Left ventricle myocardium inferior (tissue), 1 donor: ENCODE measurements at regions not wholly inside any gene's neighbourhood (a gene's known extent, or its start where the extent isn't known, plus 50 kb on each side); places are given as distances from the start of the nearest gene placed in this dataset.
"Not testable (repeated sequence)": the region's sequence is repeated elsewhere in the genome, so short reads cannot be mapped to it uniquely, and the experiment has no call there.

Experiments used
- DNase-seq: peaks from one replicate; pipeline ENCODE4 v3.0.0-alpha.2; 2020
- H3K27ac ChIP-seq: fragments of 200-600 bp; replicated peaks from 2 replicates; pipeline ENCODE4 v1.8.0; 2021
- H3K27me3 ChIP-seq: fragments of 200-600 bp; 2 replicates; pipeline ENCODE4 v1.8.0; 2021; ENCODE audit warnings: low read depth
- H3K36me3 ChIP-seq: fragments of 200-600 bp; 2 replicates; pipeline ENCODE4 v1.8.0; 2021
- H3K4me1 ChIP-seq: fragments of 200-600 bp; 2 replicates; pipeline ENCODE4 v1.8.0; 2021
- H3K4me3 ChIP-seq: fragments of 200-600 bp; 2 replicates; pipeline ENCODE4 v1.8.0; 2021; ENCODE audit warnings: mild to moderate bottlenecking, moderate library complexity
- H3K9me3 ChIP-seq: fragments of 200-600 bp; replicated peaks from 2 replicates; pipeline ENCODE4 v1.8.0; 2021
- intact Hi-C: fragments of 100-400 bp; cut with micrococcal nuclease; formaldehyde crosslinking; loops from one replicate; pipeline ENCODE4 v1.11.0; 2022
- TF ChIP-seq, protein P1 (sequence below): fragments of 200-600 bp; IDR thresholded peaks from 2 replicates; pipeline ENCODE4 v1.8.0; 2021; ENCODE audit warnings: antibody characterized with exemption, mild to moderate bottlenecking, borderline replicate concordance
- donor health status: DM: no; HTN: yes; CAD: no; lungs with severe emphysema.

DNA sequence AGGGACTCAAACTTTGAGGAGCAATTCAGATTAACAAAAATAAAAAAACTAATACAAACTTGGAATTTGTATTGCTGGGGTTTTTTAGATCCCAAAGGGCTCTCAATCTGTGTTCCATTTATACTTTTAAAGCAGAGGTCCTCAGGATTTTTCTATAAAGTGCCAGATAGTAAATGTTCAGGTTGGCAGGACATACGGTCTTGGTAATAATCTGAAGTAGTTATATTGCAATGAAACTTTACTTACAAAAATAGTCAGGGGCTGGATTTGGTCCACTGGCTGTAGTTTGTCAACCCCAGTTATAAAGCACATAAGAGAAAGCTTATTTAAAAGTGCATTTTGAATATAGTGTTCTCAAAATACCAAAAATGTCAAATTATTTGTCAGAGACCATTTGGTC lies 164.1 kb upstream of the CTSO start:
- TF ChIP-seq, protein P1, sequence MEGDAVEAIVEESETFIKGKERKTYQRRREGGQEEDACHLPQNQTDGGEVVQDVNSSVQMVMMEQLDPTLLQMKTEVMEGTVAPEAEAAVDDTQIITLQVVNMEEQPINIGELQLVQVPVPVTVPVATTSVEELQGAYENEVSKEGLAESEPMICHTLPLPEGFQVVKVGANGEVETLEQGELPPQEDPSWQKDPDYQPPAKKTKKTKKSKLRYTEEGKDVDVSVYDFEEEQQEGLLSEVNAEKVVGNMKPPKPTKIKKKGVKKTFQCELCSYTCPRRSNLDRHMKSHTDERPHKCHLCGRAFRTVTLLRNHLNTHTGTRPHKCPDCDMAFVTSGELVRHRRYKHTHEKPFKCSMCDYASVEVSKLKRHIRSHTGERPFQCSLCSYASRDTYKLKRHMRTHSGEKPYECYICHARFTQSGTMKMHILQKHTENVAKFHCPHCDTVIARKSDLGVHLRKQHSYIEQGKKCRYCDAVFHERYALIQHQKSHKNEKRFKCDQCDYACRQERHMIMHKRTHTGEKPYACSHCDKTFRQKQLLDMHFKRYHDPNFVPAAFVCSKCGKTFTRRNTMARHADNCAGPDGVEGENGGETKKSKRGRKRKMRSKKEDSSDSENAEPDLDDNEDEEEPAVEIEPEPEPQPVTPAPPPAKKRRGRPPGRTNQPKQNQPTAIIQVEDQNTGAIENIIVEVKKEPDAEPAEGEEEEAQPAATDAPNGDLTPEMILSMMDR = no peak

GRCh38 chr4:156116991-156117390 lies 163.3 kb upstream of the CTSO start:
- intact Hi-C loops = no loop called here
- TF ChIP-seq, protein P1 = no peak
- H3K9me3 ChIP-seq = no peaks in the 10 kb centered on the region
- no peaks in the 10 kb centered on the region for H3K4me1 ChIP-seq
- H3K27ac ChIP-seq = no peak overlapping the region
- H3K36me3 ChIP-seq = no peaks in the 10 kb centered on the region
- no peak overlapping the region for H3K4me3 ChIP-seq
- DNase-seq = no peak
- no peaks in the 10 kb centered on the region for H3K27me3 ChIP-seq

More for the DNA sequence above, 164.1 kb upstream of the CTSO start:
- no peak overlapping the region for H3K27ac ChIP-seq
- no peaks in the 10 kb centered on the region for H3K9me3 ChIP-seq
- intact Hi-C loops = no loop called here
- H3K4me1 ChIP-seq = no peaks in the 10 kb centered on the region
- DNase-seq = no peak
- no peaks in the 10 kb centered on the region for H3K27me3 ChIP-seq
- H3K36me3 ChIP-seq = no peaks in the 10 kb centered on the region
- H3K4me3 ChIP-seq = no peak overlapping the region

DNA sequence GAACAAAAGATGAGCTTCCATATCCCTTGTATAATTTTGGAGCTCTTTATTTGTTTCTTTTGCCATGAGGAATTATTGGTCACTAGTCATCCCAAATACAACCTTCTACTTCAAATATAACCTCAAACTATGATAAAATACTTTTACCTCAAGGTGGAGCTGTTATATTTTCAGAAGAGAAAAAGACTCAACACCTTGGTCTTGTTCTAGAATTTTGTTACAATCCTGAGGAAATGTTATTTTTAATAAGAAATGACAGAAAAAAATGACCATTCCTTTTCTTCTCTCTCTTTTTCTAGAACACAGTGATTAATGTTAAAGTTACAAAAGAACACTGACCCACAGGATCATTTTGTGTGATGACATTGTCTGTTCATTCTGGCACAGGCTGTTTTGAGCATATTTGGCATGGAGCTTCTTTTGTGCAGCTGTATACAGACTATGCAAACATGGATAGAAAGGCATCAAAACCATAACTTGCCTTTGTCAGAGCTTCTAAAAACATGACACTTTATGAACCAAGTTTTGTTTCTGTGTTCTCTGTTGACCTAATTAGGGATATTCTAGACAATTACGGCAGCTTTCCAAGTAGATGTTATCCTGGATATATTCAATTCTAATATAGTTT lies 159.6 kb upstream of the CTSO start:
- no peak overlapping the region for H3K4me3 ChIP-seq
- no peak overlapping the region for H3K27ac ChIP-seq
- H3K9me3 ChIP-seq = no peaks in the 10 kb centered on the region
- intact Hi-C loops = no loop called here
- H3K27me3 ChIP-seq = no peaks in the 10 kb centered on the region
- H3K36me3 ChIP-seq = no peaks in the 10 kb centered on the region
- H3K4me1 ChIP-seq = no peaks in the 10 kb centered on the region
- DNase-seq = no peak
- TF ChIP-seq, protein P1 = peak; percentile 16

- Histone ChIP-seq H3K4me1 (no peaks in the 10 kb centered on the region), H3K27me3 (no peaks in the 10 kb centered on the region), H3K36me3 (no peaks in the 10 kb centered on the region), H3K4me3 (no peak overlapping the region), H3K27ac (no peak overlapping the region), H3K9me3 (no peaks in the 10 kb centered on the region)
- DNase-seq = no peak
- TF ChIP-seq, protein P1 = no peak
- intact Hi-C loops = no loop called here
Observed at GRCh38 chr4:156111686-156112085, 158.0 kb upstream of the CTSO start.

DNA sequence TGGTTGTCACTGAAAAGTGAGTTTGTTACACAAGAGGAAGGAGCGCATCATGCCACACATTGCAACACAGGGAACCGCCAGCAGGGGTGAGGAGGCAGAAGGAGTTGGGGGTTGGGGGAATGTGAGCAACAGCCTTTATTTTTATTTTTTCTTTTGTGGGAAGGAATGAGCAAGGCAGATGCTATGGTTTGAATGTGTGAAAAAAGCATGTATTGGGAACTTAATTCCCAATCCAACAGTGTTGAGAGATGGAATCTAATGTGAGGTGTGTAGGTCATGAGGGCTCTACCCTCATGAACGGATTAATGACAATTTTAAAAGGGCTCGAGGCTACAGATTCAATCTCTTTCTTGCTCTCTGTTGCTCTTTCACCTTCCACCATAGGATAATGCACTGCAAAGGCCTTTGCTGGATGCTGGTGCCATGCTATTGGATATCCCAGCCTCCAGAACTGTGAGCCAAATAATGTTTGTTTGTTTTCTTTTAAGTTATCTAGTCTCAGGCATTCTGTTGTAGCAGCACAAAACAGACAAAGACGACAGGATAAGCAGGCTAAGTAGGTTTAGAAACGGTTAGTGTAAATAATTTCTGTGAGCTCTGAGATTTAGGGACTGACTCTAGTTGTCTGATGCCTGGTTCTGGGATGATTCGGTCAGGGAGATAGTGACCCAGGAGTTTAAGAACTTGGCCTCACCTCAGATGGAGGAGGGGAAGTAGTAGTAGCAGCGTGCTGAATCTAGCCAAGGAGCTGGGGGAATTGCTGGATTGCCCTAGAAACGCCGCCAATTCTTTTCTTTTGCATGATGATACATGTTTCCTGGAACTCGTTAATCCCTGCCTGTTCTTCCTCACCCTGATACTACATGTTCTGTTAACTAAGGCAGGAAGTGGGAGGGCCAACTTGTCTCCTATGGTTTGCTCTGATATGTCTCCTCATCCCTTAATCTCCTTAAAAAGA lies 156.6 kb upstream of the CTSO start:
- H3K4me3 ChIP-seq = no peak overlapping the region
- H3K9me3 ChIP-seq = no peaks in the 10 kb centered on the region
- DNase-seq = no peak
- no peak overlapping the region for H3K27ac ChIP-seq
- TF ChIP-seq, protein P1 = no peak
- no peaks in the 10 kb centered on the region for H3K4me1 ChIP-seq
- no peaks in the 10 kb centered on the region for H3K27me3 ChIP-seq
- intact Hi-C loops = no loop called here
- no peaks in the 10 kb centered on the region for H3K36me3 ChIP-seq

- intact Hi-C loops, H3K9me3 ChIP-seq, H3K4me1 ChIP-seq, H3K36me3 ChIP-seq, H3K27ac ChIP-seq, H3K4me3 ChIP-seq, DNase-seq, H3K27me3 ChIP-seq: not testable (repeated sequence)
Observed at GRCh38 chr4:156109087-156109486, 155.4 kb upstream of the CTSO start.
